Ecto neural progenitor cell (in vitro differentiated cells): ENCODE measurements at regions not wholly inside any gene's neighbourhood (a gene's known extent, or its start where the extent isn't known, plus 50 kb on each side); places are given as distances from the start of the nearest gene placed in this dataset.
"Not testable (repeated sequence)": the region's sequence is repeated elsewhere in the genome, so short reads cannot be mapped to it uniquely, and the experiment has no call there.

ENCODE experiments used
- DNase-seq: peaks from one replicate; pipeline ENCODE4 v3.0.0-alpha.2; 2018; ENCODE audit warnings: low spot score

DNA sequence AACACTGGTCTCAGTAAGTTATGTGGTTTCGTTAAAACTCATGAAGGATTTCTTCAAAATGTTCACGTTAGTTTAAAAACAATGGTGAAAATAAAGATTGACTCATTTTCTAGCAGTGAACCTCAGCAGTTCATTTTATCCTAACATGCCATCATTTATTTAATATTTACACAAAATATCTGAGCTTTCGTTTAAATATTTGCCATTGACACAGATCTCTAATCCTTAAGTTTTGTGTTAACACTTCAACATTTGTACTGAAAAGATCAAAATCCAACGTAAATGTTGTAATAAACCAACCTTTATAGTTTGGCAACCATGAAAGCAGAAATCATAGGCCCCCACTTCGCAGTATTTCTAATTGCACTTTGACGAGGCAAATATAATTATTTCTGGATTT lies 1129.5 kb downstream of the PLA2G4A start:
- no peak for DNase-seq

DNA sequence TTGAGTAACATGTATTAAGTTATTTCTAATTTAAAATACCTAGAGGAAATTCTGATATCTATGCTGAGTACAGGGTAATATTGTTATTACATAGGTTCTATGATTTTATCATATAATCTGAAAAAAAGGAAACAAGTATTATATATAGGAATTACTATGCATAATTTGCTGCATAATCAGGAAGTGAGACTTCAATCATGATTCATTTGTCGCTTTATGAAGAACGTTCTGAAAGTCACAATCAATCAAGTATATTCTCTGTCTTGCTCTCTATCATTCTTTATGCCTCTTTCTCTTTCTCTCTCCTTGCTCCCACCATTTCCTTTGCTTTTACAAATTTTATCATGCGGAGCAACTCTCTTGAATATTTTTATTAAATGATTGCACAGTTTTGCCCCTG lies 1130.3 kb downstream of the PLA2G4A start:
- no peak for DNase-seq

DNA sequence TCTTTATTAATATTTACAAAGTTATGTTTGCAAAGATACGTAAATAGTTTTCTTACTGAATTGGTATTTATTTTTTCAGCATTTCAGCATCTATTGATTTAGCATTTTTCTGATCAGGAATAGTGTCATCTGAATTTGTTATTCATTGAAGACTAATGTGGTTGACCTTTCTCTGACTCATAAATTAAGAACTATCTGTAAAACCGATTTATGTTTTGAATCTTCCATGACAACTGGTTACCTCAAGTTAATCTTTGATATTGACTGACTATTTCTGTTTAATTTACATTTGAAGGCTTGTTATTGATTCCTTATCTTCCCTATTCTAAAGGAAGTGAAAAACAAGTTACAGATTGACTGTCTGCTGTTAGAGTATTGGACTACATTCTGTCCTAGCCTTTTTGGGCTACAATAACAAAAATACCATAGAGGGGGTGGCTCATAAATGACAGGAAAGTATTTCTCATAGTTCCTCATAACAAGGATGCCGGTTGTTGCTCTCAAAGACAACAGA lies 1131.4 kb downstream of the PLA2G4A start:
- DNase-seq: no peak

DNA sequence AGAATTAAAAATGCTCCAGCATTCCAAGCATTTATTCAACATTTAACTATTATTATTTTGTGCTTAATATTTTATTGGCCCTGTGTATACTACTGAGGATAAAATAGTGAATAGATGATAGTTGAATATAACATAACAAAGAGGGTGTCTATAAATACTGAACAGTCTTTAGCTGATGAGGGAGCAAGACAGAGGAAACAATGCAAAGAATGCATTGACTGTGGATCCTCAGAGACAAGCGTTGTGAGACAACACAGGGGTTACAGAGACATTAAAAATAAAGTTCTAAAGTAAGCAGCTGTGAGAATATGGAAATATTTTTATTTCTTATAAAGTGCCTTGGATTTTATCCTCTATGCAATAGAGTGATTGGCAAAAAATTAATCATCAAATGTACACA lies 1133.1 kb downstream of the PLA2G4A start:
- no peak for DNase-seq

GRCh38 chr1:187971851-187972250 lies 1143.1 kb downstream of the PLA2G4A start:
- DNase-seq: no peak

- no peak for DNase-seq
Measured at GRCh38 chr1:187977298-187977697, 1148.5 kb downstream of the PLA2G4A start.

DNA sequence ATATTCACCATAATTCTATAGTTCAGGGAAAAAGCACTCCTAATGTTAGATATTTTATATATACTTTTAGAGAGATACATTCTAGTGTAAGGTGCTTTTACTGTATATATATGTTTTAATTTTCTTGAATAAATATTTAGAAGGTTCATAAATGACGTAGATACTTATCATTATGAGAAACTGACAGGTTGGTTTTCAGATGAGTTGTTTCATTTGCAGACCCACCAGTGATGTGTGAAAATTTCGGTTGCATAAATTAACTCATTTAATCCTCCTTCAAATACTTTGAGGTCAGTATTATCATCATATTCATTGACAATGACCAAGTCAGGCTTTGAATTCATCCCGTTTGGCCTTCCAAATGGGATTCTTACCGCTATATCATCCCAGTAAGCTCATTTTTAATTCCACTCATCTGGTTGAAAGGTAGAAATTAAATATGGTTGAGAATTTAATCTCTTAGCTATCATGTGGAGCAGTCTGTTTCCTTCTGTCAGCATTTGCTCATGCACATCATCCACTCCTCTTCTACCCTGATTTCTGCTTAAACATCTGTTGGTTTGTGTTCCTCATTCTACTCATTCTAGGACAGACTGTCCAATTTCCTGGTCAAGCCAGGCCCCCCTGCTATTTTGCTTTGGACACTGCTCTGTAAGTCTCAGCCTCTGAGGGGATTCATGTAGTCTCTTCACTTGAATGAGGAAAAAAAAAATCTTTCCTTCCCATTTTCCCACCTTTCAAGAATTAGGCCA lies 1156.6 kb downstream of the PLA2G4A start:
- DNase-seq: no peak

DNA sequence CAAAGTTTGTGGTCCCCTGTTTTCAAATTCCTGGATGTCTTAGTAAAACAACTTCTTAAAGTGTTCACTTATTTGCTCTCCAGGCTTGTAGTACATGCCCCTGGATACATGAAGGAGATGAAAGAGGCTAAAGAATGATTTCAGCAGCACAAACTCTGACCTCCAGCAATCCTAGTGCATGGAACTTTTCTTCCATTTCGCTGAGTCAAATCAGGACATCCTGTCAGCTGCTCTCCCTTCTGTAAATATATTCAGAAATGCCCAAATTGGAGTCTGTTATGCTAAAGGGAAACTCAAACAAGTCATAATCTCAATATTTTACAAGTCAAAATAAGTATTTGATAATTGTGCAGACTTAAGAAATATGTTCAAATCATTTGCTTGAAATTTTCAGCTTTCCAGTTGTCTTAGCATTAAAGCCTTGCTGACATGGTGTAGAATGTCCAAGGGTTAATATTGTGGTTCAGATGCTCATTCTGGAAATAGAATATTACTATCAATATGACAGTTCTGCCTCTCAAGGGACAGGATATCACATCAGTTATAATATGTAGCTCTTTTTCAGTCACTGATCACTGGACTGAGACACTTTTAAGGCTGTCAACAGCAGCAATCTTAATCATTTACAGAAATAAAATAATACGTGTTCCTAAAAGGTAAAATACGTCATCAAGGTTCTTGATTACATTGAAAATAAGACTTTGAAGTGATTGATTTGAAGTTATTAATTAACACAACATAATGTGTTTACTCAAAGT lies 1157.3 kb downstream of the PLA2G4A start:
- DNase-seq: no peak

DNA sequence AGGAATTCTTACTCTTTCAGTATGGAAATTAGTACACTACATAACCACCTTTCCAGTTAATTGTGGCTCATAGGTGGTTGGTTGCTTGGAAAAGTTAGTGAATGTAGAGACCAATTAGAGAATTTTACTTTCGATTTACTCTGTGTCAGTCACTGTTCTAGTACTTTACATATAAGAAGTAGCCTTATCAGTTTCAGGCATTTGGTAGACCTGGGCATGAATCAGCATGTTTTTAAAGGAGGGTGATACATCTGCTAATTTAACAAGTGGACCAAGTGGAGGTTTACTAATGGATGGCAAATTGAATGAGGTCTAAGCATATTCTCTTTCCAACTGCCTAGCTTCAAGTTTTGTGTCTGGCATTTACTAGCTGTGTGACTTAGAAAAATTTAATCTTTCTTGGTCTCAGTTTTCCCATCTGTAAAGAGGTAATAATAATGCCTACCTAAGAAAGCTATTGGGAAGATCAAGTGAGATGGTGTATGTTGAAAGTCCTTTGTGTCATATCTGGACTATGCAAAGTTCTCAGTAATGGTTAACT lies 1158.6 kb downstream of the PLA2G4A start:
- no peak for DNase-seq

DNA sequence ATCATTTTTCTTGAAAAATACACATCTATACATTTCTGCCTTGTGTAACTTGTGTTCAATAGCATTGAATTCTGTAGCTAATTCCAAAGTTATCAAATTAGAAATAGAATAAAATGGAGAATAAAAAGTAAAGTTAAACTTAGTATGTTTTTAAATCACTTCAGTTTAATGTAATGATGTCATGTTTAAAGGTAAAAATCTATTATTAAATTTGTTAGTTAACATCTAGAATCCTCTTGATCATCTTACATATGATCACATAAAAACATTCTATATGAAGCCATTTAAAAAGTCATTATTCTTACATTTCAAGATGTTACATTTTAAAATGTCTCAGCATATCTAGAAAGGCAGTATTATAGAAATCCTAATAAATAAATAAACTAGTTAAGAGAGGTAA lies 1163.2 kb downstream of the PLA2G4A start:
- no peak for DNase-seq

DNA sequence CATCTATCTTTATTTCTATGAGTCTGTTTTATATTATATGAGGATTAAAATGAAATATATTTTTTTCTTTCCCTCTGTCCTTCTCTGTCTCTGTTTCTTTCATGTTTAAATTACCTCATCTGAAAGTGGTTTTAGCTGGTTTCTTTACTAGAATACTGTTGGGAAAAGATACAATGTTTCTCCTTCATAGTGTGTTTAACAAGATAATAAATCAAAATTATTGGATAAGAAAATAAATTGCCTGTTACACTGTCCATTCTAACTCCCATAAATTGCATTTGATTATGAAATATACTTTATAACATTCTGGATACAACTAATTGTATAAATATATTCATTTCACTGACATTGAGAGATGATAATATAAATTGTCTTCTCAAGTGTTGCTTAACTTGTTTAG lies 1168.0 kb downstream of the PLA2G4A start:
- no peak for DNase-seq

DNA sequence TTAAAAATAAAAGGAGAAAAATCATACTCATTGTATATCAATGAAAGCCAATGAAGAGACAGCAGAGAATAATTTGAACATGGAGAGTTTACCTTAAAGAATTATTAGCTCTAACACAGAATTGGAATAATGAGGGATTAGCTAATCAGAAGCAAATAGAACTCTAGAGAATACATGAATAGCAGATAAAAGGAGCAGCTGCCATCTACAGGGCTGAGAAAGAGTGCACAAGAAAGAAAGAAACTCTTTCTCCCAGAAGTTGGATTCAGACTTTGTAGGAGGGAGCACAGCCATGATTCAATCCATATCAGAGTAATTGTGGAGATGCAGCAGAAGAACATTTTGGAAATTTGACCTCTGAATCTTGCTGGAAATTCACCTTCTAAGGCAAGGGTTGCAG lies 1171.2 kb downstream of the PLA2G4A start:
- no peak for DNase-seq

DNA sequence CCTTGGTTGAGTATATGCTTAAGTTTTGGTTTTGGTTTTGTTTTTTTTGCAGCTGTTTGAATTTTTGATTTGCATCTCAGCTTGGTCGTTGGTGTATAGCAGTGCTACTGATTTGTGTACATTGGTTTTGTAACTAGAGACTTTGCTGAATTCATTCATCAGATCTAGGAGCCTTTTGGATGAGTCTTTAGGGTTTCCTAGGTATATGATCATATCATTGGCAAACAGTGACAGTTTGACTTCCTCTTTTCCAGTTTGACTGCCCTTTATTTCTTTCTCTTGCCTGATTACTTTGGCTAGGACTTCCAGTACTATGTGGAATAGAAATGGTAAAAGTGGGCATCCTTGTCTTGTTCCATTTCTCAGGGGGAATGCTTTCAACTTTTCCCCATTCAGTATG lies 1174.9 kb downstream of the PLA2G4A start:
- not testable (repeated sequence) for DNase-seq

DNA sequence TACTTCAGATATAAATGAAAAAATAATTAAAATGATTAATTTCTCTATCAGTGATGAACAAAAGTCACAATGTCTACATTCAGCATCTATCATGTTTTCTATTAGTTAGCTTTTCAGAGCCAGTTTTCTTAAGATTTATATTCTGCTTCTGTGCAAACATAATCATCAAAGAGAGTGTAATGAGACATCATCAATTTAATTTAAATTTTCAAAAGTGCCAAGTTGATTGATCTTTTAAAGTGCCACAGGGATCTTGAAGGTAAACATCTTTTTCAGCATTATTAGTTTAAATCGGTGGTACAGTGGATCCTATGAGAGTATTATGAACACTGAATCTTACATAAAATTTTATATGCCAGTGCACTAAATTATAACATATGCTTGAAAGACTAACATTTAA lies 1176.1 kb downstream of the PLA2G4A start:
- no peak for DNase-seq

DNA sequence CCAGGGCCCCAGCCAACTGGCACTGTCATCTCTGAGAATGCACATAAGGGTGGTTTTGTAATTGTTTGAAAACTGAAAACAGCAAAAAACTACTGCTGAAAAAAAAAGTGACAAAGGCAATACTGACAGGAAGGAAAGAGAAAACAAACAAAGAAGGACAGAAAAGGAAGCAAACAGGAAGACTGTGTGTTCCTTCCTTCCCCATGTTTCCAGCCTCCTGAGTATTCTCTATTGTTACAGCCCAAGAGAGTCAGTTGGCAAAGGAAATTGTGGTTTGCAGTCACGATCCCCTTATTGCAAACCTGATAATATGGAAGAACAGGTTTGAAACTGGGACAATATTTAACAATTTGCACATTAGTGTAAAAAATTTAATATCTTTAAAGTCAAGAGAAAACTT lies 1177.6 kb downstream of the PLA2G4A start:
- DNase-seq: no peak

DNA sequence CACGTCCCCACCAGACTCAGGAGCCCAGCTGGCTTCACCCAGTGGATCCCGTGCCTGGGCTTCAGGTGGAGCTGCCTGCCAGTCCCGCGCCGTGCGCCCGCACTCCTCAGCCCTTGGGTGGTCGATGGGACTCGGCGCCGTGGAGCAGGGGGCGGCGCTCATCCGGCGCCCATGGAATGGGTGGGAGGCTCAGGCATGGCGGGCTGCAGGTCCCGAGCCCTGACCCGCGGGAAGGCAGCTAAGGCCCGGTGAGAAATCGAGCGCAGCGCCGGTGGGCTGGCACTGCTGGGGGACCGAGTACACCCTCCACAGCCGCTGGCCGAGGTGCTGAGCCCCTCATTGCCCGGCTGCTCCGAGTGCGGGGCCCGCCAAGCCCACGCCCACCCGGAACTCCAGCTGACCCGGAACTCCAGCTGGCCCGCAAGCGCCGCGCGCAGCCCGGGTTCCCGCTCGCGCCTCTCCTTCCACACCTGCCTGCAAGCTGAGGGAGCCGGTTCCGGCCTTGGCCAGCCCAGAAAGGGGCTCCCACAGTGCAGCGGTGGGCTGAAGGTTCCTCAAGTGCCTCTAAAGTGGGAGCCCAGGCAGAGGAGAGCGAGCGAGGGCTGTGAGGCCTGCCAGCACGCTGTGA lies 1184.6 kb downstream of the PLA2G4A start:
- not testable (repeated sequence) for DNase-seq

GRCh38 chr1:188017921-188018320 lies 1189.2 kb downstream of the PLA2G4A start:
- no peak for DNase-seq

DNA sequence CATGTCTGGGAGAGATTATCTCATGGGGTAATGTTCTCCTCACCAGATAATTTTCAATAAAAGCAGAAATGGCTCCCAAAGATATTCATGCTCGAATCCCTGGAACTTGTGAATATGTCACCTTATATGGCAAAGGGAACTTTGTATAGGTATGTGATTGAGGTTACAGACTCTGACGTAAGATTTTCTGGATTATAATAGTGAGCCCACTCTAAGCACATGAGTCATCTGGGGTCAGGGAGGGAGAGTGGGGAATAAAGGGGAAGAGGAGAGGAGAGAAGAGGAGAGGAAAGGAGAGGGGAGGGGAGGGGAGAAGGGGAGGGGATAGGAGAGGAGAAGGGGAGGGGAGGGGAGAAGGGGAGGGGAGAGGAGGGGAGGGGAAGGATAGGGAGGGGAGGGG lies 1193.9 kb downstream of the PLA2G4A start:
- DNase-seq: no peak

GRCh38 chr1:188023206-188023605 lies 1194.5 kb downstream of the PLA2G4A start:
- DNase-seq: no peak

GRCh38 chr1:188027613-188028012 lies 1198.9 kb downstream of the PLA2G4A start:
- no peak for DNase-seq

GRCh38 chr1:188037572-188037971 lies 1208.8 kb downstream of the PLA2G4A start:
- DNase-seq: not testable (repeated sequence)

GRCh38 chr1:188043536-188044245 lies 1214.9 kb downstream of the PLA2G4A start:
- no peak for DNase-seq
